Anterior cingulate cortex (tissue), 58 donors: ENCODE measurements at regions not wholly inside any gene's neighbourhood (a gene's known extent, or its start where the extent isn't known, plus 50 kb on each side); places are given as distances from the start of the nearest gene placed in this dataset.
"Not testable (repeated sequence)": the region's sequence is repeated elsewhere in the genome, so short reads cannot be mapped to it uniquely, and the experiment has no call there.

Source experiments
- DNase-seq, 58 donors: peaks; one replicate each; lab custom pipeline; 2025; lab: John Stamatoyannopoulos, UW

DNA sequence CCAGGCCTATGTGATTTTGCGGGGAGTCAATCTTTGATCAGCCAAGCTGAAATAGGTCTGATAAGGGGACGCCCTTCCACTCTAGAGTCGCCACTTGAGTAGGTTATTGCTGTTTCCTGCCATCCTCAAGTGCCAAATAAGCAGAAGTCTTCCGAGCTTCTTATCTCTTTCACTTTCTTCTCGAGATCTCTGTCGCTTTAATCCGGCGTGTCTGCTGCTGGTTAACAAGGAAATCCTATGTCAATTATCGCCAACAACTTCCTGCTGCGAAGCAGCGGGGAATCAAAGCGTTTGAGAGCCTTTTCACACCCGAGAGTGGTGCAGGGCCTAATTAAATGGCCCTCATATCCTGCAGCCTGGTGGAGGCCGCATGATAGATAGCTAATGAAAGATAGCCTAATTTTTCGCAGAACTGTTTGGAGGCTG lies 215.9 kb downstream of the RAB11FIP2 start:
- DNase-seq: no peak

GRCh38 chr10:117838500-117839498 lies 207.9 kb downstream of the RAB11FIP2 start:
- DNase-seq: not testable (repeated sequence)

DNA sequence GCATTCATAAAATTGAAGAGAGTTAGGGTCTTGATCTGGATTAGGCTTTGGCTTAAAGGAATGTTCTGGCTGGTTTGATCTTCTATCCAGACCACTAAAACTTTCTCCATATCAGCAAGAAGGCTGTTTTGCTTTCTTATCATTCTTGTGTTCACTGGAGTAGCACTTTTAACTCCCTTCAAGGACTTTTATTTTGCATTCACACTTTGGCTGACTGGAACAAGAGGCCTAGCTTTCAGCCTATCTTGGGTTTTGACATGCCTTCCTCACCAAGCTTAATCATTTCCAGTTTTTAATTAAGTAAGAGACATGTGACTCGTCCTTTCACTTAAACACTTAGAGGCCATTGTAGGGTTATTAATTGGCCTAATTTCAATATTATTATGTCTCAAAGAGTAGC lies 190.3 kb downstream of the RAB11FIP2 start:
- not testable (repeated sequence) for DNase-seq

DNA sequence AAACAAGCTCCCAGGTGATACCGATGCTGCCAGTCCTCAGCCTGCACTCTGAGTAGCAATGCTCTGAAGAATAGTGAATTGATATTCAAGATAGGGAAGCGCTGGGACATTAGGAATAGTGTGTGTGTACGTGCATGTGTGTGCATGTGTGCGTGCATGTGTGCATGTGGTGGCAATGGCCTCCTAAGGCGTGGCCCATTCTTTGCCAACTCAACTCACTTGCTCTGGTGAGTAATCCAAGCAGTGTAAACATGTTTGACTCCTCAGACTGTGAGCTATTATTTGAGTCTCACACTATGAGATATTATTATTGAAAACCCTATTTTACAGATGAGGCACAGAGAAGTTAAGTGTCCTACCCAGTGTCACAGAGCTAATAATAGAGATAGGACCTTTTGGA lies 186.6 kb downstream of the RAB11FIP2 start:
- DNase-seq: no peak

DNA sequence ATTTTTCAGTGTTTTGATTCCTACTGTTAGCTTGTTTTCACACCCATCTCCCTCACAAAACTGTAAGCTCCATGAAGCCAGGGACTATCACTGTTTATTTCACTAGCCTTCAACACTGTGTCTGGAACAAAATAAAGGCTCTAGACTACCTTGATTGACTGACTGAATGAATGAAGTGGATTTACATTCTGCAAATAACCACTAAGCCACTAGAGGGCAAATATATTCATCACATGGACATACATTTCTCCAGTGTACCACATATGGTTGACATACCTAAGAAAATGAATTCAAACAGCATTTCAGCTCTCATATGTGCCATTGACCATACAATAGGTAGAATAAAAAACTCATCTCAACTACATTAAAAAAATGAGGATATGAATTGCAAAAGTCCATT lies 185.9 kb downstream of the RAB11FIP2 start:
- no peak for DNase-seq

DNA sequence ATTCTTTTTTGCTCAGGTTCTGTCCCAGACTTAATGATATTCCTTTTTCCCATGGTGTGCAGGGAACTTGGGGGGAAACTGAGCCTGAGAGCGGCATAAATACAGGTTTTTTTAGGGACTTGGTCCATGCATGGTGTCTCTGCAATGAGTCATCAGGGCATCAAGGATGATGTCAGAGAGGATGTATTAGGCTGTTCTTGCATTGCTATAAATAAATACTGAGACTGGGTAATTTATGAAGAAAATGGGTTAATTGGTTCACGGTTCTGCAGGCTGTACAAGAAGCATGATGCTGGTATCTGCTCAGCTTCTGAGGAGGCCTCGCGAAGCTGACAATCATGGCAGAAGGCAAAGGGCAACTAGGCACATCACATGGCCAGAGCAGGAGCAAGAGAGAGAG lies 185.4 kb downstream of the RAB11FIP2 start:
- DNase-seq: no peak

DNA sequence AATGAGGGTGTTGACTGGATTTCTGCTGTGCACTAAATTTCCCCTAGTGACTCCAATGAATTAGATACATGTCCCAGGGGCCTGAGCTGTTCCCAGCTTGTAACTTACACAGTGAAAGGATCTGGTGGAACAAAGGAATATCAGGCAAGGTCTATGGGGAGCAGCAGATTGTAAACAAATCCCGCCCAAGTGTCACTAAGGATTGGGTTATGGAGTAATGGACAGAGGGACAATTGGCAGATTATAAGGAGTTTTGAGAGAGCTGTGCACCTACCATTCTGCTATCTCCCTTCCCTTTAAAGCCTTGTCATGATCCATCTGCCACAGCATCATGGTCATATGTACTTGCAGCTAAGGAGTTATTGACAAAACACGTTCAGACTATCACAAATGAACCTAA lies 183.0 kb downstream of the RAB11FIP2 start:
- DNase-seq: no peak

DNA sequence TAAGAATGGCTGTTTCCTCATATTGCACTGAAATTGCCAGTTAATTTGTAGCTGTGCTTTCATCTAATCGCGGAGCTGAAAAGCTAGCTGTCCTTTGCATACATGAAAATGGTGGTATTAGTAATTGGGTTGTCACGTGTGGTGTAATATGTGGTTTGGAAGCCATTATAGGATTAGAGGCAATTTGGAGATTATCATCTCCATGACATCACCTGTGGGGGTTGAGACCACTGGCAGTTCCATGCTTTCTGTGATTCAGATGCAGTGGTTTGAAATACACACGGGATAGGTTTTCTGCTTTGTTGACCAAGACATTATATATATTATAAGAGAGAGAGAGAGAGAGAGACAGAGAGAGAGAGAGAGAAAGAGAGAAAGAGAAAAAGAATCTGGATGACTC lies 180.8 kb downstream of the RAB11FIP2 start:
- no peak for DNase-seq

GRCh38 chr10:117868151-117868550 lies 178.6 kb downstream of the RAB11FIP2 start:
- DNase-seq: no peak

- no peak for DNase-seq
Measured at GRCh38 chr10:117875793-117876192, 170.9 kb downstream of the RAB11FIP2 start.

DNA sequence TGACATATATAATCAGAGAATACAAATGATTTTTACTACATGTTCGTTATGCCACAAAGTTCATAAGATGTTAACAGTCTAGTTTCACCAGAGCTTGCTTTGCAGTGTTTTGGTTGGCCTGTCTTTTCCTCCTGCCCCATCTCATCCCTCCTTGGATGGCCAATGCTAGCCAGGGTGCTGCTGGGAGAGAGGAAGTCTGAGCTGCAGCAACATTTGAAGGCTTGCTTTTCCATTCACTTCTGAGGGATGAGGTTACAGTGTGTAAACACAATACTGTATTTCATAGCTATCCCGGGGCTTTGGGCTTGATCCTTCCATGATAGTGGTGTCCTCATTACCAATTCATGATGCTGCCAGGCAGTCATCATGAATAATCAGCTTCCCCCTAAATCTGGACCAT lies 170.5 kb downstream of the RAB11FIP2 start:
- DNase-seq: no peak

- DNase-seq: no peak
Measured at GRCh38 chr10:117878626-117879025, 168.1 kb downstream of the RAB11FIP2 start.

GRCh38 chr10:117884093-117884492 lies 162.6 kb downstream of the RAB11FIP2 start:
- no peak for DNase-seq

DNA sequence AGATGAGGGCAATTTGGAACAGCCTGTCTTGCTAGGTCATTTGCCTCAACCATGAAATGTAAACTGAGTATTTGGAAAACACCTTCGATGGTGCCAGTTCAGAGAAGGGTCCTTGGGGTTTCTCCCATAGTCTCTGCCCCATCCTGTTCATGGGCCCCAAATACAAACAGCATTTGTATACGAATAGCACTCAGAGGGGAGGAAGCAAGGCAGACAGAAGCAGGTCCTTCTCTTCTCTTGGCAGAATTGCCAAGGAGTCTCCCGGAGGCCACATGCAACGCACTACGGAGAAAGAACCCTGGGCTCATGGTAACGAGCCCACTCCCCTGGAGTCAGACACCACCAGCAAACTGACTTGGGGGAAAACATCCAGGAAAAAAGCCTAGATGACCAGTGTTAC lies 162.1 kb downstream of the RAB11FIP2 start:
- no peak for DNase-seq

- no peak for DNase-seq
Measured at GRCh38 chr10:117885206-117885829, 161.4 kb downstream of the RAB11FIP2 start.

DNA sequence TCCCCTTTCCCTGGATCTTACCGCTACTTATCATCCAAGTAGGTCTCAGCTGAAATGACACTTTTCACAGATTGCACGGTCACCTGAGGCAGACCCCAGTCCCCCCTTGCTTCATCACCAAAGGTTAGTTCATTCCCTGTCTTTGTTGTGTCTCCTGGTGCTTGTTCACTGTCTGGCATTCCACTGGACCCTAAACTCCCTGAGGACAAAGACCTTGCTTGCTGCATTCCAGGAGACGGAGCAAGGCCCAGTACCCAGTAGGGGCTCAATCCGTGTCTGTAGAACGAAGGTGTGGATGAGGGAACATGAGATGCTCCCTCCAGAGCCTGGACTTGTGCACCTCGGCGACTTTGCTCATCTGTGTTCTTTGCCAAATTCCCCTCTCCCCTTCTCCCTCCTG lies 160.0 kb downstream of the RAB11FIP2 start:
- DNase-seq: no peak

- DNase-seq: no peak
Measured at GRCh38 chr10:117889664-117890063, 157.1 kb downstream of the RAB11FIP2 start.

GRCh38 chr10:117892681-117893220 lies 154.0 kb downstream of the RAB11FIP2 start:
- no peak for DNase-seq

- DNase-seq: no peak
Measured at GRCh38 chr10:117894339-117894738, 152.4 kb downstream of the RAB11FIP2 start.

GRCh38 chr10:117896517-117896916 lies 150.2 kb downstream of the RAB11FIP2 start:
- no peak for DNase-seq

GRCh38 chr10:117899181-117899683 lies 147.5 kb downstream of the RAB11FIP2 start:
- no peak for DNase-seq
